Stomach (tissue), 4 donors: ENCODE measurements at regions not wholly inside any gene's neighbourhood (a gene's known extent, or its start where the extent isn't known, plus 50 kb on each side); places are given as distances from the start of the nearest gene placed in this dataset.
A peak's percentile ranks its signal among the peaks of the same experiment; 100 is the strongest.

Experiments
- POLR2A ChIP-seq, 4 donors: fragments of 450-650 bp; IDR thresholded peaks; one replicate each; pipeline ENCODE4 v1.6.1; 2016; ENCODE audit warnings: antibody characterized with exemption in 4 of 4, control low read depth in 2 of 4, mild to moderate bottlenecking in 1 of 4, moderate library complexity in 1 of 4
- POLR2AphosphoS5 ChIP-seq, 3 donors: sonication (generic); formaldehyde crosslinking; IDR thresholded peaks; one replicate each; pipeline ENCODE4 v1.6.1; 2016; ENCODE audit warnings: antibody characterized with exemption in 3 of 3

DNA sequence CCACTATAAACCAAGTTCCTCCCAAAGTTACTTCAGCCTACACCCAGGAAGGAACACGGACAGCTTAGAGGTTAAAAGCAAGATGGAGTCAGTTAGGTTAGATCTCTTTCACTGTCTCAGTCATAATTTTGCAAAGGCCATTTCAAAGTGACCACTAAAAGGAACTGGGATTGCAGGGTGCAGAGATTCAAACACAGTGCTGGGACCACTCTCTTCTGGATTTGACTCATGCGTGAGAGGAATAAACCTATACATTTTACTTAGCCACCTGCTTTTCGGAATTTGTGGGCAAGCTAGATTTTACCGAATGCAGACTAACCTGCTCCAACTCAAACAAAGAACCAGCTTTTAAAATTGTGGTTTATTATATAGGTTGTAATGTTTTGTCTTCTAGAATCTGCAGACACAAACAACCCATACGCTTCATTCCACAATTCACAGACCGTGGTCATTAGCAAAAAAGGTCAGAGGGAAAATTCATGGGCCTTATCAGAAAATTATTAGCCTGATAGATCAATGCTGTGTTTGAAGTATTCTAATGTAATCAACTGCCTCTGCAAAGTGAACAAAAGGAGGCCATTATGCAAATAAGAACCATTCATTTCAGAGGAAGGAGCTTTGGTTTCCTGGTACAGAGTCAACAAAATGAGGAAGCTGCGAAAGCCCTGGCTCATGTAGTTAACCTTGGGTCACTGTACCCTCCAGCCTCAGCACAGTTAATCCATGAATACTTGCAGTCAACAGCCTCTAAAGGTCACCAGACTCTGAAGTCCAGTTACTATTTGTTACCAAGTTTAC, 342.7 kb upstream of the KLF6 start:
- TF ChIP-seq POLR2AphosphoS5 (IDR thresholded peaks at IDR 0.05) = peak; percentile 14 to 89 (median 55)
- TF ChIP-seq POLR2A (IDR thresholded peaks at IDR 0.05) = no peak
